GM12878 (cell line): ENCODE measurements at regions not wholly inside any gene's neighbourhood (a gene's known extent, or its start where the extent isn't known, plus 50 kb on each side); places are given as distances from the start of the nearest gene placed in this dataset.

Experiments
- BMI1 ChIP-seq: fragments of 450-650 bp; IDR thresholded peaks from 2 replicates; pipeline ENCODE4 v1.6.1; 2016; ENCODE audit warnings: mild to moderate bottlenecking, moderate library complexity, borderline replicate concordance
- CEBPB ChIP-seq, 2 experiments: fragments of 150-350 bp in 1 of 2; IDR thresholded peaks; 2 replicates each; pipeline ENCODE4 v1.6.1; 2012 to 2014; ENCODE audit warnings: low read depth in 2 of 2, low read length in 2 of 2, borderline replicate concordance in 1 of 2, inconsistent platforms in 1 of 2
- E2F8 ChIP-seq: fragments of 450-650 bp; IDR thresholded peaks from 2 replicates; pipeline ENCODE4 v1.6.1; 2018; ENCODE audit warnings: mild to moderate bottlenecking, low read depth, moderate library complexity; ENCODE audit not compliant: partially characterized antibody
- JUND ChIP-seq: IDR thresholded peaks from 2 replicates; pipeline ENCODE4 v1.6.1; 2012; ENCODE audit warnings: low read depth, mild to moderate bottlenecking, low read length, improper control_type of control experiment, moderate library complexity
- MEF2B ChIP-seq: fragments of 450-650 bp; IDR thresholded peaks from 2 replicates; pipeline ENCODE4 v1.6.1; 2018; ENCODE audit warnings: mild to moderate bottlenecking, moderate library complexity; ENCODE audit not compliant: partially characterized antibody, poor library complexity, severe bottlenecking
- MYC ChIP-seq: IDR thresholded peaks from 2 replicates; pipeline ENCODE4 v1.6.1; 2011; ENCODE audit warnings: mild to moderate bottlenecking, low read length, moderate library complexity, inconsistent platforms; ENCODE audit not compliant: insufficient read depth, insufficient replicate concordance, insufficient read length, severe bottlenecking
- NR2F1 ChIP-seq: fragments of 450-650 bp; conservative IDR thresholded peaks from 2 replicates; pipeline ENCODE4 v1.6.1; 2017; ENCODE audit warnings: mild to moderate bottlenecking
- PBX3 ChIP-seq: IDR thresholded peaks from 2 replicates; pipeline ENCODE4 v1.6.1; 2011; ENCODE audit warnings: mild to moderate bottlenecking, low read depth, low read length, moderate library complexity; ENCODE audit not compliant: insufficient replicate concordance
- POU2F2 ChIP-seq: IDR thresholded peaks from 3 replicates; pipeline ENCODE4 v1.6.1; 2011; ENCODE audit warnings: low read depth, mild to moderate bottlenecking, low read length, borderline replicate concordance
- SIX5 ChIP-seq: IDR thresholded peaks from 2 replicates; pipeline ENCODE4 v1.6.1; 2011; ENCODE audit warnings: mild to moderate bottlenecking, low read depth, low read length, moderate library complexity; ENCODE audit not compliant: severe bottlenecking
- SPI1 ChIP-seq: IDR thresholded peaks from 2 replicates; pipeline ENCODE4 v1.6.1; 2011; ENCODE audit warnings: low read depth, mild to moderate bottlenecking, low read length, moderate library complexity, borderline replicate concordance; ENCODE audit not compliant: insufficient read depth
- STAT1 ChIP-seq: fragments of 450-650 bp; conservative IDR thresholded peaks from 2 replicates; pipeline ENCODE4 v1.6.1; 2014; ENCODE audit warnings: antibody characterized with exemption, mild to moderate bottlenecking
- SUZ12 ChIP-seq: fragments of 200-600 bp; sonication (generic); IDR thresholded peaks from one replicate; pipeline ENCODE4 v1.6.1; 2018; ENCODE audit warnings: antibody characterized with exemption, mild to moderate bottlenecking; ENCODE audit not compliant: unreplicated experiment
- TCF12 ChIP-seq: IDR thresholded peaks from 2 replicates; pipeline ENCODE4 v1.6.1; 2011; ENCODE audit warnings: low read depth, mild to moderate bottlenecking, low read length
- USF2 ChIP-seq: IDR thresholded peaks from 2 replicates; pipeline ENCODE4 v1.6.1; 2011; ENCODE audit warnings: low read depth, low read length, improper control_type of control experiment, borderline replicate concordance
- ZNF384 ChIP-seq: IDR thresholded peaks from 2 replicates; pipeline ENCODE4 v1.6.1; 2012; ENCODE audit warnings: low read depth, mild to moderate bottlenecking, low read length, improper control_type of control experiment, borderline replicate concordance
- TF ChIP-seq, protein P1 (sequence below): fragments of 450-650 bp; IDR thresholded peaks from 2 replicates; pipeline ENCODE4 v1.6.1; 2016; ENCODE audit warnings: mild to moderate bottlenecking, moderate library complexity, borderline replicate concordance

- TF ChIP-seq SPI1 (no peak), CEBPB (IDR thresholded peaks at IDR 0.05; ENCODE audit: borderline replicate concordance in 1 of 2, low read depth in 2 of 2, low read length in 2 of 2) (0 out of 4 replicates have a peak, but pooled peaks of 1 of the 2 experiments have one; percentile 9), POU2F2 (no peak), ZNF384 (no peak), MEF2B (peak; percentile 69), SUZ12 (no peak), MYC (no peak), USF2 (no peak), JUND (no peak), NR2F1 (no peak), BMI1 (no peak), PBX3 (no peak), E2F8 (no peak), SIX5 (no peak), STAT1 (no peak), TCF12 (0 out of 2 replicates have a peak, but pooled peaks have one; percentile 11)
- TF ChIP-seq, protein P1, sequence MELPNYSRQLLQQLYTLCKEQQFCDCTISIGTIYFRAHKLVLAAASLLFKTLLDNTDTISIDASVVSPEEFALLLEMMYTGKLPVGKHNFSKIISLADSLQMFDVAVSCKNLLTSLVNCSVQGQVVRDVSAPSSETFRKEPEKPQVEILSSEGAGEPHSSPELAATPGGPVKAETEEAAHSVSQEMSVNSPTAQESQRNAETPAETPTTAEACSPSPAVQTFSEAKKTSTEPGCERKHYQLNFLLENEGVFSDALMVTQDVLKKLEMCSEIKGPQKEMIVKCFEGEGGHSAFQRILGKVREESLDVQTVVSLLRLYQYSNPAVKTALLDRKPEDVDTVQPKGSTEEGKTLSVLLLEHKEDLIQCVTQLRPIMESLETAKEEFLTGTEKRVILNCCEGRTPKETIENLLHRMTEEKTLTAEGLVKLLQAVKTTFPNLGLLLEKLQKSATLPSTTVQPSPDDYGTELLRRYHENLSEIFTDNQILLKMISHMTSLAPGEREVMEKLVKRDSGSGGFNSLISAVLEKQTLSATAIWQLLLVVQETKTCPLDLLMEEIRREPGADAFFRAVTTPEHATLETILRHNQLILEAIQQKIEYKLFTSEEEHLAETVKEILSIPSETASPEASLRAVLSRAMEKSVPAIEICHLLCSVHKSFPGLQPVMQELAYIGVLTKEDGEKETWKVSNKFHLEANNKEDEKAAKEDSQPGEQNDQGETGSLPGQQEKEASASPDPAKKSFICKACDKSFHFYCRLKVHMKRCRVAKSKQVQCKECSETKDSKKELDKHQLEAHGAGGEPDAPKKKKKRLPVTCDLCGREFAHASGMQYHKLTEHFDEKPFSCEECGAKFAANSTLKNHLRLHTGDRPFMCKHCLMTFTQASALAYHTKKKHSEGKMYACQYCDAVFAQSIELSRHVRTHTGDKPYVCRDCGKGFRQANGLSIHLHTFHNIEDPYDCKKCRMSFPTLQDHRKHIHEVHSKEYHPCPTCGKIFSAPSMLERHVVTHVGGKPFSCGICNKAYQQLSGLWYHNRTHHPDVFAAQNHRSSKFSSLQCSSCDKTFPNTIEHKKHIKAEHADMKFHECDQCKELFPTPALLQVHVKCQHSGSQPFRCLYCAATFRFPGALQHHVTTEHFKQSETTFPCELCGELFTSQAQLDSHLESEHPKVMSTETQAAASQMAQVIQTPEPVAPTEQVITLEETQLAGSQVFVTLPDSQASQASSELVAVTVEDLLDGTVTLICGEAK, result no peak
Observed at GRCh38 chr2:62348700-62349099, 152.8 kb downstream of the B3GNT2 start (continued).
